NCI-H748 treated with DMSO at 0.1 percent for 48 hours (cell line): ENCODE measurements at regions not wholly inside any gene's neighbourhood (a gene's known extent, or its start where the extent isn't known, plus 50 kb on each side); places are given as distances from the start of the nearest gene placed in this dataset.

ENCODE experiments used
- DNase-seq: peaks from one replicate; lab custom pipeline; 2025; lab: John Stamatoyannopoulos, UW

GRCh38 chr6:168211681-168212080, 107.9 kb downstream of the DACT2 start:
- no peak for DNase-seq

GRCh38 chr6:168210239-168211105, 109.1 kb downstream of the DACT2 start:
- DNase-seq: no peak

- DNase-seq: no peak
Observed at GRCh38 chr6:168209420-168209819, 110.2 kb downstream of the DACT2 start.

GRCh38 chr6:168208854-168209253, 110.7 kb downstream of the DACT2 start:
- DNase-seq: no peak

- DNase-seq: no peak
Observed at GRCh38 chr6:168208402-168208801, 111.2 kb downstream of the DACT2 start.

GRCh38 chr6:168207421-168208175, 112.0 kb downstream of the DACT2 start:
- DNase-seq: no peak

GRCh38 chr6:168206661-168207274, 112.8 kb downstream of the DACT2 start:
- DNase-seq: no peak

- DNase-seq: no peak
Observed at GRCh38 chr6:168206186-168206585, 113.4 kb downstream of the DACT2 start.

- no peak for DNase-seq
Observed at GRCh38 chr6:168201799-168202198, 117.8 kb downstream of the DACT2 start.

GRCh38 chr6:168201383-168201782, 118.2 kb downstream of the DACT2 start:
- no peak for DNase-seq

GRCh38 chr6:168200571-168201134, 118.9 kb downstream of the DACT2 start:
- no peak for DNase-seq

- DNase-seq: no peak
Observed at GRCh38 chr6:168198302-168199180, 119.5 kb upstream of the FRMD1 start.

- DNase-seq: no peak
Observed at GRCh38 chr6:168197636-168198301, 118.8 kb upstream of the FRMD1 start.

GRCh38 chr6:168196881-168197635, 118.0 kb upstream of the FRMD1 start:
- DNase-seq: no peak

- peak; percentile 89 for DNase-seq
Observed at GRCh38 chr6:168196385-168196860, 117.4 kb upstream of the FRMD1 start.

- DNase-seq: no peak
Observed at GRCh38 chr6:168195712-168196111, 116.7 kb upstream of the FRMD1 start.

GRCh38 chr6:168194732-168195567, 115.9 kb upstream of the FRMD1 start:
- DNase-seq: no peak

GRCh38 chr6:168193816-168194721, 115.1 kb upstream of the FRMD1 start:
- DNase-seq: no peak
